ENCODE measurements at regions not wholly inside any gene's neighbourhood (a gene's known extent, or its start where the extent isn't known, plus 50 kb on each side); places are given as distances from the start of the nearest gene placed in this dataset.

DNA sequence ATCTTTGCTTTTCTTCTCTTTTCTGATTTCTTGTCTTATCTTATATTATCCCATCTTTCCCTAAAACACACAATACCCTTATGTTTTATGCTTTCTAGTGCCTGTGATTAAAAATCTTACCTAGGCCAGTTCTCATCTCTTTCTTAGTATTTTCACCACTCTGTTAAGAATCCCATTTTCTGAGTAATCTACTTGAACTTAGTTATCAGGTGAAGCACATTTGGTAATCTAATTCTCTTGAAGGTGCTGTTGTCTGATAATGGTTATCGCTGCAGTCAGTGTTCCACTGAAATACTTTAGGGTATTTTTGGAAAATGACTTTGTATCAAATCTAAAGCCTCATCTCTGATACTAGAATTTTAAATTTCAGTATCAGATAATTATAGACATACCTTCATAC lies 192.5 kb upstream of the MAN1A1 start:
- TF ChIP-seq EZH2 (IDR thresholded peaks at IDR 0.05; ENCODE audit: borderline replicate concordance, insufficient read depth, low read length, poor library complexity, severe bottlenecking) (no peak), POLR2AphosphoS5 (IDR thresholded peaks at IDR 0.05) (no peak), TAF1 (IDR thresholded peaks at IDR 0.05; ENCODE audit: low read depth) (no peak), EP300 (conservative IDR thresholded peaks at IDR 0.05; ENCODE audit: poor library complexity, severe bottlenecking) (no peak)
- TF ChIP-seq, protein P1, sequence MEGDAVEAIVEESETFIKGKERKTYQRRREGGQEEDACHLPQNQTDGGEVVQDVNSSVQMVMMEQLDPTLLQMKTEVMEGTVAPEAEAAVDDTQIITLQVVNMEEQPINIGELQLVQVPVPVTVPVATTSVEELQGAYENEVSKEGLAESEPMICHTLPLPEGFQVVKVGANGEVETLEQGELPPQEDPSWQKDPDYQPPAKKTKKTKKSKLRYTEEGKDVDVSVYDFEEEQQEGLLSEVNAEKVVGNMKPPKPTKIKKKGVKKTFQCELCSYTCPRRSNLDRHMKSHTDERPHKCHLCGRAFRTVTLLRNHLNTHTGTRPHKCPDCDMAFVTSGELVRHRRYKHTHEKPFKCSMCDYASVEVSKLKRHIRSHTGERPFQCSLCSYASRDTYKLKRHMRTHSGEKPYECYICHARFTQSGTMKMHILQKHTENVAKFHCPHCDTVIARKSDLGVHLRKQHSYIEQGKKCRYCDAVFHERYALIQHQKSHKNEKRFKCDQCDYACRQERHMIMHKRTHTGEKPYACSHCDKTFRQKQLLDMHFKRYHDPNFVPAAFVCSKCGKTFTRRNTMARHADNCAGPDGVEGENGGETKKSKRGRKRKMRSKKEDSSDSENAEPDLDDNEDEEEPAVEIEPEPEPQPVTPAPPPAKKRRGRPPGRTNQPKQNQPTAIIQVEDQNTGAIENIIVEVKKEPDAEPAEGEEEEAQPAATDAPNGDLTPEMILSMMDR (IDR thresholded peaks at IDR 0.05; ENCODE audit: poor library complexity, severe bottlenecking) = no peak

Measured in neural cell (in vitro differentiated cells).